AG09309 (cell line): ENCODE measurements at regions not wholly inside any gene's neighbourhood (a gene's known extent, or its start where the extent isn't known, plus 50 kb on each side); places are given as distances from the start of the nearest gene placed in this dataset.

Source experiments
- DNase-seq: peaks from one replicate; pipeline ENCODE4 v3.0.0-alpha.2; 2010; ENCODE audit warnings: low read depth
- H3K4me3 ChIP-seq: 2 replicates; pipeline ENCODE4 v1.5.1; 2011; ENCODE audit warnings: mild to moderate bottlenecking, low read depth, low read length, moderate library complexity; ENCODE audit not compliant: control insufficient read depth
- TF ChIP-seq, protein P1 (sequence below): IDR thresholded peaks from 2 replicates; pipeline ENCODE4 v1.5.1; 2011; ENCODE audit warnings: mild to moderate bottlenecking, low read depth, low read length, inconsistent platforms; ENCODE audit not compliant: insufficient read depth, control insufficient read depth; ENCODE audit errors: missing control alignments

DNA sequence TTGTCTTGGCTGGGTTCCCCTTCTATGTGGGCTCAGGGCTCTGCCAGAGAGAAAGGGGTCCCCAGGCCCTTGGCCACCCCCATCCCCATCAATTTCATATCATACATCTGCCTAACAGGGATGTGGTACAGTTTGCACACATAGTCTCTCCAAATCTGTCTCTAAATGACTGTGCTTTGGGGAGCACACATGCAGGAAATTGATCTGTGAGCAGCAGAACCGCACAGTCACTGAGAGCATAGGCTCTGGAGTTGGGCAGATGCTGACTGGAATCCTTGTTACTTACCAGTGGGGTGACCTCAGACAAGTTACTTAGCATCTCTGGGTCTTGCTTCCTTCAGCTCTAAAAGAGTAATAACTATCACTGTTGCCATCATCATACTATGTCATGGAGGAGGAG is 273.9 kb downstream of the ABHD5 start:
- no peak for DNase-seq
- TF ChIP-seq, protein P1, sequence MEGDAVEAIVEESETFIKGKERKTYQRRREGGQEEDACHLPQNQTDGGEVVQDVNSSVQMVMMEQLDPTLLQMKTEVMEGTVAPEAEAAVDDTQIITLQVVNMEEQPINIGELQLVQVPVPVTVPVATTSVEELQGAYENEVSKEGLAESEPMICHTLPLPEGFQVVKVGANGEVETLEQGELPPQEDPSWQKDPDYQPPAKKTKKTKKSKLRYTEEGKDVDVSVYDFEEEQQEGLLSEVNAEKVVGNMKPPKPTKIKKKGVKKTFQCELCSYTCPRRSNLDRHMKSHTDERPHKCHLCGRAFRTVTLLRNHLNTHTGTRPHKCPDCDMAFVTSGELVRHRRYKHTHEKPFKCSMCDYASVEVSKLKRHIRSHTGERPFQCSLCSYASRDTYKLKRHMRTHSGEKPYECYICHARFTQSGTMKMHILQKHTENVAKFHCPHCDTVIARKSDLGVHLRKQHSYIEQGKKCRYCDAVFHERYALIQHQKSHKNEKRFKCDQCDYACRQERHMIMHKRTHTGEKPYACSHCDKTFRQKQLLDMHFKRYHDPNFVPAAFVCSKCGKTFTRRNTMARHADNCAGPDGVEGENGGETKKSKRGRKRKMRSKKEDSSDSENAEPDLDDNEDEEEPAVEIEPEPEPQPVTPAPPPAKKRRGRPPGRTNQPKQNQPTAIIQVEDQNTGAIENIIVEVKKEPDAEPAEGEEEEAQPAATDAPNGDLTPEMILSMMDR = no peak
- H3K4me3 ChIP-seq = no peak overlapping the region

DNA sequence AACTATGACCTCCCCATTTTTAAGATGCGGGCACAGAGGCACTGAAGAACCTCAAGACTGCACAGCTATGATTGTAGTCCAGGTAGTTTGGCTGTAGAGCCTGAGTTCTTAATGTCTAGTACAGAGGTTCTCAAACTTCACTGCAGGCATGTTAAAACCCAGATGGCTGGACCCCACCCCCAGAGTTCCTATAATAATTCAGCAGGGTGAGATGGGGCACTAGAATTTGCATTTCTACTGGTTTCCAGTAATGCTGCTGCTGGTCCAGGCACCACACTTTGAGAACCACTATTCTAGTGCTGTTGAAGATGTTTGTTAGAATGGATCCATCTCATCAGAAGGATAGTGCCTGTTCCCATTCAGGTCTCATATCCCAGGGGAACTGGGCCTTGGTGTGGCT is 274.9 kb downstream of the ABHD5 start:
- TF ChIP-seq, protein P1 = no peak
- H3K4me3 ChIP-seq = no peak overlapping the region
- no peak for DNase-seq

DNA sequence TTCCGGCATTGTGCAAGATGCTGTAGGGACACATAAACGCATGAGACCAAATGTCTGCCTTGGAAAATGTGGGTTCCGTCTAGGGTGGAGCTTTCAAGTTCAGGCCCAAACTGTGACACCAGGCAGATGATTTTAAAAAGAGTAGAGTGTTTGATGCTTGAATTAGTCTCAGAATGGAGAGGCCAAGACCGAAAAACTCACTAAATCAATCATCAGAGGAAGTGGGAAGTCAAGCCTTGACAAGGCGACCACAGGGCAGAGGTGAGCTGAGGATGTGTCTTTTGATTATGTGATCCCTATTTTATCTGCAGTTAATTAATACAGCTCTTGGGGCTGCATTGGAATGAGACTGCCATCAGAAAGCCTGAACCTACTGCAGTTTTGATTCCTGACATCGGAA is 275.4 kb downstream of the ABHD5 start:
- TF ChIP-seq, protein P1 = no peak
- H3K4me3 ChIP-seq = no peak overlapping the region

DNA sequence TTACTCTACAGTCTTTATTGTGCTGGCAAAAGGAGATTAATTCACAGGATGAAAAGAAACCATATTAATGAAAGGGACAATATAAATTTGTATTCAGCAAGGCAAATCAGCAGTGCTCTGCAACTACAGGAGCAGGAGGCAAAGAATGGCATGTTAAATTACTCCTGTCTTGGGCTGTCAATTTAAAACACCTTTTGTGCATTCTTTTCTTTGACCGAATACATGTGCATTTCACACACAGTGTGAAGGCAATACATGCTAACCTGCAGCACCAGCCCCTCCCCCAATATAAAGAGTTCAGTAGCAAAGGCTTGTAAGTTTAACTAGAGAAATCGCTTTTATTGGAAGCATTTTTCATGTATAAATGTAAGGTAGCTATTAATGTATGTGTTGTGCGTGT is 275.2 kb upstream of the TOPAZ1 start:
- TF ChIP-seq, protein P1 = no peak
- H3K4me3 ChIP-seq = no peak overlapping the region
- no peak for DNase-seq

More for the DNA sequence above, 275.4 kb downstream of the ABHD5 start:
- no peak for DNase-seq

DNA sequence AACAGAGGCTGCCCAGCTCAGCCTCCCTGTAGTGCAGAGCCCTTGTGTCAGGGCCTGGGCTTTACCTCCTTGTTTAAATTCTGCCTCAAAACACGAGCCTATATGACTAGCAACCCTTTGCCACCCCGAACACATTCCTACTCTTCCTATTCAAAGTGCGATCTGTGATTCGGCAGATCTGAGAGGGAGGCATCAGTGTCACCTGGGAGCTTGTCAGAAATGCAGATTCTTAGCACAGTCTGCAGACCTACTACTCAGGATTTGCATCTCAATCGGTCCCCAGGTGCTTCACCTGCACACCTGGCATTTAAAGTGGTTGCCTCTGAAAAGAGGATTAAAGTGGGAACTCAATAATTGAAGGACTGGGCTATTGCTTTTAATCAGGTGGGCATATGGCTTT is 273.2 kb upstream of the TOPAZ1 start:
- no peak overlapping the region for H3K4me3 ChIP-seq
- TF ChIP-seq, protein P1 = no peak
- no peak for DNase-seq

DNA sequence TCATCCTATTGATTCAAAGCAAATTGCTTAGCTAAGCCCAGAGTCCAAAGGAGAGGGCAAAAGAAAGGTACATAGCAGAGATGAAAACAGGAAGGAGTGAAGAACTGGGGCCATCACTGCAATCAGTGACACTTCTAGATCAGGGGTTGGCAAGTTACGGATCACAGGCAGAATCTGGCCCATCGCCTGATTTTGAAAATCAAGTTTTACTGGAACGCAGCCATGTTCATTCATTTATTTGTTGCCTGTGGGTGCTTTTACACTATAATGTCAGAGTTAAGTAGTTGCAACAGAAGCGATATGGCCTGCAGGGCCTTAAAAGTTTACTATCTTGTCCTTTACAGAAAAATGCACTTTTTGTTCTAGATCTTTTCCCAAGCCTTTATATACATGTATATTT is 271.7 kb upstream of the TOPAZ1 start:
- DNase-seq = no peak
- no peak overlapping the region for H3K4me3 ChIP-seq
- TF ChIP-seq, protein P1 = no peak

DNA sequence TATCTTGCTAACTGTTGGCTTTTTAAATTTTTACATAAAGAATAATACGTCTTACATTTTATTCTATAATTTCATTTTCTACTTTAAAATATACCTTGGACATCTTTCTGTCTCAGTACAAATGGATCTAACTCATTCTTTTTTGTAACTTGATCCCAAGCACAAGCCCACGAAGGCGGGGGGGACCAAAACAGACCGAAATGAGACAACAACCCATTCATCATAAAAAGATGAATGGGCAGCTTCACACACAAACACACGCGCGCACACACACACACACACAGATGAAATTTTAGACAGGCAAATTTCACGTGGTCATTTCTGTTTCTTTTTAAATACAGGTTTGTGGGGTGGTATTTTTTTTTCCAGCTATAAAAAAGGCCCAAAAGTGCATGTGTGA is 271.3 kb upstream of the TOPAZ1 start:
- DNase-seq = no peak
- no peak overlapping the region for H3K4me3 ChIP-seq
- TF ChIP-seq, protein P1 = no peak
